HG02798 (cell line): ENCODE measurements at regions not wholly inside any gene's neighbourhood (a gene's known extent, or its start where the extent isn't known, plus 50 kb on each side); places are given as distances from the start of the nearest gene placed in this dataset.
"Not testable (repeated sequence)": the region's sequence is repeated elsewhere in the genome, so short reads cannot be mapped to it uniquely, and the experiment has no call there.

Source experiments
- ATAC-seq: cut with Tn5 transposase; IDR thresholded peaks from one replicate; pipeline ENCODE4 v1.9.1; 2021; ENCODE audit warnings: mild to moderate bottlenecking; ENCODE audit not compliant: unreplicated experiment, poor library complexity

GRCh38 chr12:62166525-62166924, 93.7 kb upstream of the USP15 start:
- ATAC-seq = no peak

DNA sequence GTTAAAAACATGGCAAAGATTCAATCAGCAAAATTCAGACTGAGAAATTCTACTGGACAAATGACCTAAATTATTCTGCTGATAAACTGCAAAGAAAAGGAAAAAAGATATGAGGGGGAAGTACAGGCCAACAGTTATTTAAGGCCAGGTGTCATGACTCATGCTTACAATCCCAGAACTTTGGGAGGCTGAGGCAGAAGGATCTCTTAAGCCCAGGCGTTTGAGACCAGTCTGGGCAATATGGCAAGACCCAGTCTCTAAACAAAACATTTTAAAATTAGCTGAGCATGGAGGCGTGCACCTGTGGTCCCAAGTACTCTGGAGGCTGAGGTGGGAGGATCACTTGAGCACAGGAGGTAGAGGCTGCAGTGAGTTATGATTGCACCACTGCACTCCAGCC, 91.8 kb upstream of the USP15 start:
- ATAC-seq = no peak

DNA sequence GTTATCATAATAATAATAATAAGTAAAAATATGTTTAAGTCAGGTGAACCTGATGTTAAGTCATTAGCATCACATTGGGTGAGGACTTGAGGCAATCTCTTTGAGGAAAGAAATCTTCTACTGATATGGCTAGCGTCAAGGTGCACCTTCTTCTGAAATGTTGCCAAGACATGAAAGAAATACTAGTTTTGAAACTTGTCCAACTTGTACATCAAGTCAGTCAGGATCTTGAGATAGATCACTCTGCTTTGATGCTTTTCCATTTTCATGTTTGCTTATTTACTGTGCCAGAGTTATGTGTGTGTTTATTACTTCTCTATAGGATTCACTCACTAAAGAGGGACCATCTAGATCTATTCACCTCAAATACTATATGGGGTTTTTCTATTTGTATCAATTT, 90.0 kb upstream of the USP15 start:
- ATAC-seq = no peak

- ATAC-seq = no peak
Measured at GRCh38 chr12:62190689-62191490, 69.3 kb upstream of the USP15 start.

DNA sequence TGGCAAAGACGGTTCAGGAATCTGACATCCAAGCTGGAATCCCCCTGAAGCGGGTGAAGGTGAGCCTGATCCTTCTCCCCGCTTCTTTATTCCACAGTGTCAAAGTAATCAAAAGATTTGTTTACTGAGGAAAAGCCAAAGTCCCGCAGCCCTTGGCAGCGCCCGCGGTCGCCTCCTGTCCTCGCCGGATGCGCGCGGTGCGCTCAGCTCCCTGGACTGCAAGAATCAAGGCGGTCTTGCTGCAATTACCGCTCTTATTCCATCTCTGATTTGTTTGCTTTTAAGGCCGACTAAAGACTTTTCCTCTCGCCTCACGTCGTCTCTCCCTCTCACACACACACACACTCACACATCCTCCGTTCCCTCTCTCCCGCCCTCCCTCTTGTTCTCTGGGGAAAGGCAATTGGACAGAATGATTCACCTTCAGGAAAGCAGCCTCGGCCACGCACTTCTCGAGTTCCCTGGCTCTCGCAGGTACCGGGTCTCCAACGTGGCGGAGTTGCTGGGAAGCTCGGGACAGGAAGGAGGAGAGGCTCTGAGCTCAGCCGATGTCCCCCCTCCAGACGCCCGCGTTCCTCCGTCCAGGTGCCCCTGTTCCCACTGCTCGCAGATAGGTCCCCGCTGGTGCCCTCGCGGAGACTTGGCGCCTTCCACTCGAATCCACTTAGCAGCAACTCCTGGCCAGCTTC, 68.6 kb upstream of the USP15 start:
- ATAC-seq = no peak

DNA sequence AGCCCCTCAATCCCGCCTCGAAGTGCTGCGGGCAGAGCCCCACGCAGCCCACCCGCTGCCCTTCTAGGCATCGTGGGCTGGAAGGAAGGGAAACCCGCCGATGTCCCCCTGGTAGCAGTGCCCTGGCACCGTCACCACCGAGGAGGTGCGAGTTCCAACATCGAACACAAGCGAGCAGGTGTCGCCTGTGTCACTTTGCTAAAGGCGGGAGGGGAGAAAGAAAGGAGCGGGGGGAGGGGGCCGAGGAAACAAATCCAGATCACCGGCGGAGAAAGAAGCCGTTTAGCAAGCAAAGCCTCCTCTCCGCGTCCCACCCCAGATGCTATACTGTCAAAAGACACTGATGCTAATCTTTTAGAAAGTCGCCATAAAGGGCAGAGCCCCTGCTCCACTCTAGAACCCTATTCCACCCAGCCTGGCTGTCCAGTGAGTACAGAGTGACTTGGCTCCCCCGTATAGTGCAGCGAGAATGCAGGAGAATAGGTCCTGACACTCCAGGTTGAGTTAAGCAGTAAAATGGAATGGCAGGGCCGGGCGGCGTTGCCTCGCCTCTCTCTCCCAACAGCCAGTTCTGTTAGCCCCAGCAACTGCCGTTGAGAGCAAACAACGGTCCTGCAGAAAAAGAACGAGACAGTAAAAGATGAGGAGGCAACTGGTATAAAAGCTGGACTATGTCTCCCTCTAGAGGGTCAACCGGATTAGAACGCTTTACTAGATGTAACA, 67.9 kb upstream of the USP15 start:
- ATAC-seq = peak; percentile 94

DNA sequence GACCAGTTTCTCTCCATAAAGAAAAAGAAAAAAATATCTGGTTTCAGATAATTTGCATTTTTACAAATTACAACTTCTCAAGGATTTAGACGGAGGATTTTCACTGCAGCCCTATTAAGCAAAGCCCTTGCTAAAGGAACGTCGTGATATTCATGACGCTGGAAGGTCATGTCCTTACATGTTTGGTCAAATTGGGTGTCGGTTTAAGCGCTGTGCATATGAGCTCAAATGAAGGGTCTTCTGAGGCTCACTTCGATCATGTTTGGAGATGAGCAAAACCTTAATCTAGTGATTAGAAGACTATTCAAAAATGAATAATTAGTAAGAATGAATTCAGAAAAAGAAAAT, 67.3 kb upstream of the USP15 start:
- peak; percentile 21 for ATAC-seq

- no peak for ATAC-seq
Measured at GRCh38 chr12:62194031-62194430, 66.2 kb upstream of the USP15 start.

DNA sequence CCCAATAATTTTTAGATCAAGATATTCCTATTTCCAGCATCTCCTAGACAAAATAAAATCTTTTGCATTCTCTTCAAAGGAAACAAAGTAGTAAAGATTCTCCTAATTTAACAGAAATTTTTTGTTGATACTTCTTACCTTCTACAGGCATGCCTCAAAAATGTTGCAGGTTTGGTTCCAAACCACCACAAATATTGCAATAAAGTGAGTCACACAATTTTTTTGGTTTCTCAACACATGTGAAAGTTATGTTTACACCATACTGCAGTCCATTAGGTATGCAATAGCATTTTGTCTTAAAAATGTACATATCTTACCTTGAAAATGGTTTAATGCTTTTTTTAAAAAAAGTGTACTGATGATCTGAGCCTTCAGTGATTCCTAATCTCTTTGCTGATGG, 65.6 kb upstream of the USP15 start:
- ATAC-seq = no peak

- ATAC-seq = no peak
Measured at GRCh38 chr12:62196146-62196545, 64.1 kb upstream of the USP15 start.

DNA sequence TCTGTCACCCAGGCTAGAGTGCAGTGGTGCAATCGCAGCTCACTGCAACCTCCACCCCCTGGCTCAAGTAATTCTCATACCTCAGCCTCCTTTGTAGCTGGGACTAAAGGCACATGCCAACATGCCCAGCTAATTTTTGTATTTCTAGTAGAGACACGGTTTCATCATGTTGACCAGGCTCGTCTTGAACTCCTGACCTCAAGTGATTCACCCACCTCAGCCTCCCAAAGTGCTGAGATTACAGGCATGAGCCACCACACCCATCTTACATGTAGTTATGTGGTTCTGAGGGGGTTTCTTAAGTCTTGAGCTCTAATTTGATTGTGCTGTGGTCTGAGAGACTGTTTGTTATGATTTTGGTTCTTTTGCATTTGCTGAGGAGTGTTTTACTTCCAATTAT, 57.3 kb upstream of the USP15 start:
- not testable (repeated sequence) for ATAC-seq

DNA sequence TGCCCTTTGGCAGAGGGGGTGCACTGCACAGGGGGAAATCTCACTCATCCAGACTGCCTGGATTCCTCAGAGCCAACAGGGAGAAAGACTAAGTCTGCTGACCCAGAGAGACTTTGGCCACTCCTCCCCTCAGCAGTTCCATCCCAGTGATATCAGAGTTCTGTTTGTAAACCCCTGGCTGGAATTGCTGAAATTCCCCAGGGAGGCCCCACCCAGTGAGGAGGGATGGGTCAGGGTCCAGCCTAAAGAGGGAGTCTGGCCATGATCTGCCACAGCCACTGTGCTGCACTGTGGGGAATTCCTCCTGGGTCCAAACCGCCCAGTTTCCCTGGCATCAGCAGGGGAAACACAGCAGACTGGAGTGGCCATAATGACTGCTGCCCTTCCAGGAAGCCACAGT, 54.9 kb upstream of the USP15 start:
- no peak for ATAC-seq

DNA sequence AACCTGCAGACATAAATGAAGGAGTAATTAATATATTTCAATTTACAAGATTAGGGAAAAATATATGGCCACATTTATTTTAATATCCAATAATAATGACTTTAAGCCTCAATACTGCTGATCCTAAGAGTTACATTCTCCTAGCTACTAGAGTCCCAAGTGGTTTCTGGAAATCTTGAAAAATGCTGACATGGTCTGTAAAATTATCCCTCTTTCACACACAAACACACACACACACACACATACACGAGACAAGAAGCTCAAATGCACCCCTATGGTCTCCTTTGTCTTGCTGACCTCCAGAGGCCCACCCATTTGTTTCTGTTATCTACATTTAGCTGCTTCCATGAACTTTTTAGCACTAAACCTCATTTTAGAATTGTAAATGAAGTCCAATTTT, 53.0 kb upstream of the USP15 start:
- no peak for ATAC-seq
